Ishikawa (cell line): ENCODE measurements at regions not wholly inside any gene's neighbourhood (a gene's known extent, or its start where the extent isn't known, plus 50 kb on each side); places are given as distances from the start of the nearest gene placed in this dataset.

Experiments used
- CREB1 ChIP-seq: IDR thresholded peaks from 2 replicates; pipeline ENCODE4 v1.6.1; 2012; ENCODE audit warnings: low read depth
- EGR1 ChIP-seq: IDR thresholded peaks from 2 replicates; pipeline ENCODE4 v1.6.1; 2012
- EP300 ChIP-seq: IDR thresholded peaks from 2 replicates; pipeline ENCODE4 v1.6.1; 2012; ENCODE audit warnings: borderline replicate concordance
- RAD21 ChIP-seq: IDR thresholded peaks from 2 replicates; pipeline ENCODE4 v1.6.1; 2012; ENCODE audit warnings: low read depth
- TEAD4 ChIP-seq: IDR thresholded peaks from 2 replicates; pipeline ENCODE4 v1.6.1; 2012
- YY1 ChIP-seq: IDR thresholded peaks from 2 replicates; pipeline ENCODE4 v1.6.1; 2012; ENCODE audit warnings: low read depth
- TF ChIP-seq, protein P1 (sequence below): IDR thresholded peaks from 2 replicates; pipeline ENCODE4 v1.6.1; 2012
- TF ChIP-seq, protein P2 (sequence below): IDR thresholded peaks from 2 replicates; pipeline ENCODE4 v1.6.1; 2012

DNA sequence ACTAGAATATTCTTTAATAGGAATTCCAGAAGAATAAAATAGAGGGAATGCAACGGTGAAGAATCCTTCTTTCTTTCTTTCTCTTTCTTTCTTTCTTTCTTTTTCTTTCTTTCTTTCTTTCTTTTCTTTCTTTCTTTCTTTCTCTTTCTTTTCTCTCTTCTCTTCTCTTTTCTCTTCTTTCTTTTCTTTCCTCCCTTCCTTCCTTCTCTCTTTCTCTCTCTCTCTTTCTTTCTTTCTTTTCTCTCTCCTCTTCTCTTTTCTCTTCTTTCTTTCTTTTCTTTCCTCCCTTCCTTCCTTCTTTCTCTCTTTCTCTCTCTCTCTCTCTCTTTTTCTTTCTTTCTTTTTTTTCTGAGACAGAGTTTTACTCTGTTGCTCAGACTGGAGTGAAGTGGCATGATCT lies 160.8 kb upstream of the PRICKLE1 start:
- TF ChIP-seq RAD21 (no peak), EP300 (no peak), TEAD4 (no peak), CREB1 (no peak), EGR1 (no peak), YY1 (no peak)
- TF ChIP-seq, protein P1, sequence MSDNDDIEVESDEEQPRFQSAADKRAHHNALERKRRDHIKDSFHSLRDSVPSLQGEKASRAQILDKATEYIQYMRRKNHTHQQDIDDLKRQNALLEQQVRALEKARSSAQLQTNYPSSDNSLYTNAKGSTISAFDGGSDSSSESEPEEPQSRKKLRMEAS: no peak
- TF ChIP-seq, protein P2, sequence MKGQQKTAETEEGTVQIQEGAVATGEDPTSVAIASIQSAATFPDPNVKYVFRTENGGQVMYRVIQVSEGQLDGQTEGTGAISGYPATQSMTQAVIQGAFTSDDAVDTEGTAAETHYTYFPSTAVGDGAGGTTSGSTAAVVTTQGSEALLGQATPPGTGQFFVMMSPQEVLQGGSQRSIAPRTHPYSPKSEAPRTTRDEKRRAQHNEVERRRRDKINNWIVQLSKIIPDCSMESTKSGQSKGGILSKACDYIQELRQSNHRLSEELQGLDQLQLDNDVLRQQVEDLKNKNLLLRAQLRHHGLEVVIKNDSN: no peak
